NOMO-1 (cell line): ENCODE measurements at regions not wholly inside any gene's neighbourhood (a gene's known extent, or its start where the extent isn't known, plus 50 kb on each side); places are given as distances from the start of the nearest gene placed in this dataset.
"Not testable (repeated sequence)": the region's sequence is repeated elsewhere in the genome, so short reads cannot be mapped to it uniquely, and the experiment has no call there.

ENCODE experiments used
- DNase-seq, 2 experiments: peaks; one replicate each; lab custom pipeline; 2025; ENCODE audit not compliant: unreplicated experiment in 2 of 2; lab: John Stamatoyannopoulos, UW

DNA sequence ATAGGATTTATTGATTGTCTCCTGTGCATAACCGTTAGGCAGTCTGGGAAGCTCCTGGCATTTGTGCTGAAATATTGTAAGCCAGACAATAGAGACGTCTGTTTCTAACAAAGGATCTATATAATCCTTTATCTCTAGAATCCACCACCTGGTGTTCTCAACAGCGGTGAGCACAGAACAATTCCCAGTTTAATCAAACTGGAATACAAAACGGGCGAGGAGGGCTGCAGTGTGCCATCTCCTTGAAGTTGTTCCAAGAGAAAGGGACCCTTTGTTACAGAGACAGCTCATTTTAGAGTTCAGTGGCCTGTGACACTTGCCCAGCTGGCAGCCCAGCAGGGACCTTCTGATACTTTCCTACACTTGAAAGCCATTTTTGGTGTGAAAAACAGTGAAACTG, 162.8 kb upstream of the IVNS1ABP start:
- no peak for DNase-seq

- no peak for DNase-seq
These were observed 161.8 kb upstream of the IVNS1ABP start for GRCh38 chr1:185478877-185479276.

- DNase-seq, result no peak
These were observed 160.9 kb upstream of the IVNS1ABP start for GRCh38 chr1:185477638-185478580.

- no peak for DNase-seq
These were observed 157.6 kb upstream of the IVNS1ABP start for GRCh38 chr1:185474440-185475149.

DNA sequence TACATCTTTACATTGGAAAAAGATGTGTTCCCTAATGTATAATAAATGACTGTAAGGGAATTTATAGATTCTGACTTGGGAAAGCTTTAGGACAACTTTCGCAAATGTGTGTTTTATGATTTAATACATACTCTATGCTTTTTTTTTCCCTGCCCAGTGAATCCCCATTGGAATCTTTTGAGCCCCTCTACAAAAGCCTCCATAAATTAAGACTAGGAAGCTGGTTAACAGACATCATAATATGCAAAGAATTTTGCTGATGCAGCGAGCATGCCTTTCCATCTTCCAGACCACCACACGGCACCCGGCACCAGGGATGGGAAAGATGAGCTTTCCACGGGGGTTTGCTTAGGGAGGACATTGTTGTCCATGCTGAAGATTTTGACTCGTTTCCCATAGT, 156.1 kb upstream of the IVNS1ABP start:
- no peak for DNase-seq

DNA sequence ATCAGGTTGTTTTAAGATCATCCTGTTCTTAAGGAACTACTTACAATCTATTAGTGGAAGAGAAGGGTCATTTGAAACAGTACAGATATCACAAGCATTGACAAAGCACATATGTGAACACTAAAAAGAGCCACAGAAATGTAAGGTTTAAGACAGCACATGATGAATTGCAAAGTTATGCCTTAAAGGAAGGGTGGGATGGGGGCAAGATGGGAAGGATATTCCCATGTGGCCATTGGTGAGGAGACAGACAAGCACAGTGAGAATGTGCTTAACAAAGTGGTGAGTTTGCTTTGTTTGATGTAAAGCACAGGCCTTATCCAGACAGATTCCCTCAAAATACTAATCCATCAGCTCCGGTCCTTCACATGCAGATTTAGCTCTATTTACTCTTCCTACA, 151.6 kb upstream of the IVNS1ABP start:
- DNase-seq, result no peak

DNA sequence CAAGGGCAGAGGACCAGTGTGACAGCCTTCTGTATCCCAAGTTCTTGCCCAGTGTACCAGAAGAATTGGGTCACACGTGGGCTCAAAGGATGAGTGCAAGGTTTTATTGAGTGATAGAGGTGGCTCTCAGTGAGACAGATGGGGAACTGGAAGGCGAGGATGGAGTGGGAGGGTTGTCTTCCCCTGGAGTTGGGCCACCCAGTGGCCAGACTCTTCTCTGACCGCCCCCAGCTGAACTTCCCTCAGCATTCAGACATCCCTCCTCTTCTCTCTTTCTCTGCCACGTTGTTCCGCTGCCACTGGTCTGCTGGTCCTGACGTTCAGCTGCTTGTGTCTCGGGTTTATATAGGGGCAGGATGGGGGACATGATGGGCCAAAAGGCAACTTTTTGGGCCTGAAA, 150.1 kb upstream of the IVNS1ABP start:
- no peak for DNase-seq

GRCh38 chr1:185464777-185465176, 147.7 kb upstream of the IVNS1ABP start:
- no peak for DNase-seq

- no peak for DNase-seq
These were observed 146.4 kb upstream of the IVNS1ABP start for GRCh38 chr1:185463433-185463832.

- no peak for DNase-seq
These were observed 146.0 kb upstream of the IVNS1ABP start for GRCh38 chr1:185463011-185463410.

- not testable (repeated sequence) for DNase-seq
These were observed 143.7 kb upstream of the IVNS1ABP start for GRCh38 chr1:185460723-185461122.

DNA sequence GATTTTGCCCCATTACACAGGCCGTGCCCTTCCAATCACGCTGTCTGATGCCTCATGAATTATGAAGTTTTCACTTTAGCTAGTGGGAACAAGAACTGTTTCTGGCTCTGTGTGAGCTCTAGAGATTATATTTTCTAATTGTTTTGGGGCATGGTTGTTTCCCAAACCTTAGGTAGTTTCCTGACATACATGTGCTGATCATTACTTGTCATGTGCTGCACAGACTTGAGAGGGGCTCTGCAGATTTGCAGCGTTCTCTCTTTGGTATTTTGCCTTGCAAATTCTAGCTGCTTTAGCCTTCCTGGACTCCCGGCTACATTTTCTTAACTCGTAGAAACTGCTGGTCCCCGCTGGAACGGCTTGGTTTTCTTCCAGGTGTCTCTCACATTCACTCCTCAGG, 142.1 kb upstream of the IVNS1ABP start:
- no peak for DNase-seq

DNA sequence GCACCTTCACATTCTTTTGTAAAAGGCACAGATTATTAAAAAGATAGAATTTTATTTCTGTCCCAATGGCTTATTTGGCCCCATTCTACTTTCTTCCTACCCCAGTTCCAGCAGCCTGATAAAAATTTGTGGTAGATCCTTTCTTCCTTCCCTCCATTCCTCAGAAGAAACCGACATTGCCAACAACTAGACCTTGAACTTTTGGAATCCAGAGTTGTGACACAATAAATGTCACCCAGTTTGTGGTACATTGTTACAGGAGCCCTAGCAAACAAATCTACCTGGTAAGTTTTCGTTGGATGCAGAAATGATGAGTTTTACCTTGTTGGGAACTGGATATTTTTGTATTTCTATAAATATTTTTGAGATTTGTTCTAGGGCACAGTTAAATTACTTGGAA, 141.6 kb upstream of the IVNS1ABP start:
- DNase-seq, result no peak

- no peak for DNase-seq
These were observed 136.6 kb upstream of the IVNS1ABP start for GRCh38 chr1:185453496-185454192.

GRCh38 chr1:185450917-185451316, 133.9 kb upstream of the IVNS1ABP start:
- DNase-seq, result no peak

DNA sequence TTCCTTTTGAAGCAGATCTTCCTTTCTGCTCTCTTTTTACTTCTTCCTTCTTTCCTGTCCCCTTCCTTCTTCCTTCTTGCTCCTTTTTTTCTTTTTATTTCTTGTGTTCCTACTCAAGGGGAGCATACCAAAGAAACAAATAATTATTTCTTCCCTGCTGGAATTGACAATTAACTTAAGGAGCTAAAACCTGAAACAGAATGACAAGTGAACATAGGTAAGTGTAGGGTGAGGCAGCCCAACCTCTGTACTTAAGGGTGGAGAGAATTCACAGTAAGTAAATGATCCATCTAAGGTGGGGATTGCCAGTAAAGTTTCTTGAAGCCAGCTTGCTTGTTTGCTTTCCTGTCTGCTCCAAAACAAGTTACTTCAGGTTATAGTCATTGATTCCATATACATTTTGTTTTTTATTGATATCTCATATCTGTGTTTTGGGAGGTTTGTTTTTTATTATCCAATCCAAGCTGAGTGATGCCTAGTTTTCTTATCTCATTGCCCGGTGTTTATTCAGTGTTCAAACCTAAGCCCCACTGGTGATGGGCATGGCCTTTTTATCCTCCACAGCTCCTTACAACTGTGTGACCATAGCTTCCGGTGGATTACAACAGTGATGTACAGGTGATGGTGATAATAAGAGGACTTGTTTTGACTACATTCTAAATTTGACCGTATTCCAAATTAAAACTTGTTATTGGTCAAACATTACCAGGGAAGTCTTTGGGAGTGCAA, 133.2 kb upstream of the IVNS1ABP start:
- DNase-seq, result no peak

DNA sequence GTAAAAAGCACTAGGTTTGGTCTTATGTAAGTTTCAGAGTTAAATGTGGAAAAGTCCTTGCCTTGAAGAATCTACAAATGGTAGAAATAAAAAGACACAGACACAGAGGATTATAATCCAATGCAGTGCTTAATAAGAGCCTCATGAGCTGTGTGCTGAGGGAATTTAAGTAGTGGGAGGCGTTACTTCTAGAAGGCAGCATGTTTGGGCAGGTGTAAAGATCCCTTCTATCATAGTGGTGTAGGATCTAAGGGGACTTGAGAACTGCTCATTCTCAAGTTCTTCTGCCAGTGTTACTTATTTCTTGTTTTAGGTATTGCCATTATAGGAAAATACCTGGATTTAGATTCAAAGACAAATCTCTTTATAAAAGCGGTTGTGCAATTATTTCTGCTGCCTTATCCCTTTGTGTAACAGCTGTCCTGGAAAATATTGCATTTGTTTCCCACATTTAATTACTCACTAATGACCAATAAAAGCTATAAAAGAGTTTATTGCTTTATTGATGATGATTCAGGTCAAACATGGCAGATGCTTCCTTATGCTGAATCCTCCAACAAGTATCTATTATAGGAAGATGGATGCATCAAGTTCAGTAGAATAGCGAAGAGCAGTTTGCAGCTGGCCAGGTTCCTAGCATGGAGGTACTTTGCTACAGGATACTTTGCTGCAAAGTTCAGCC, 132.5 kb upstream of the IVNS1ABP start:
- no peak for DNase-seq

GRCh38 chr1:185448591-185449186, 131.6 kb upstream of the IVNS1ABP start:
- DNase-seq, result no peak

- no peak for DNase-seq
These were observed 129.1 kb upstream of the IVNS1ABP start for GRCh38 chr1:185446131-185446530.

GRCh38 chr1:185445594-185445993, 128.6 kb upstream of the IVNS1ABP start:
- no peak for DNase-seq
